ENCODE measurements at regions not wholly inside any gene's neighbourhood (a gene's known extent, or its start where the extent isn't known, plus 50 kb on each side); places are given as distances from the start of the nearest gene placed in this dataset.

DNA sequence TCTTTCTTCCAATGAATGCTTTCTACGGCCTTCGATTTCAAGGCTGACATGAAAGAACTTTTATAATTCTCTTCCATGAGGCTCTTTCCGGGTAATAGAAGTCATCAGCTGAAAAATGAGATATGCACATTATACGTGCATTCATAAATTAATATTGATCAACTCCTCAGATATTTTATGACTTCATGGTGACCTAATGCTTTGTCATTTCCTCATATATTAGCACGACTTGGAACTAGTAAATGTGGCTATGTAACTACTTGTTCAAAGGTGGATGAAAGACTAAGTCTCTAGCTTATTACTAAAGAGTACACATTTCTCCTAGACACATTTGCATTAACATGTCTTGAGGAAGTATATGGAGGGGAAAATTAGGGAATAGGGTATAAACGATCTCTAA lies 168.8 kb downstream of the HDGFL1 start:
- no peak for DNase-seq
- no peak overlapping the region for H3K4me3 ChIP-seq (replicated peaks in 1 of 3)
- 95 to 96% methylated on average over 6 of the region's 6 CpGs for WGBS, 2 donors
- no peaks in the 10 kb centered on the region for H3K27me3 ChIP-seq
- TF ChIP-seq POLR2A (IDR thresholded peaks at IDR 0.05): no peak
- H3K9me3 ChIP-seq: no peaks in the 10 kb centered on the region
- H3K36me3 ChIP-seq: no peaks in the 10 kb centered on the region
- no peaks in the 10 kb centered on the region for H3K4me1 ChIP-seq
- intact Hi-C loops (cut with DNase I): no loop called here
- no peak overlapping the region for H3K27ac ChIP-seq

GRCh38 chr6:22747571-22747970 lies 178.2 kb downstream of the HDGFL1 start:
- Histone ChIP-seq H3K27ac (no peak overlapping the region), H3K4me3 (replicated peaks in 1 of 3) (no peak overlapping the region), H3K4me1 (no peaks in the 10 kb centered on the region), H3K36me3 (no peaks in the 10 kb centered on the region), H3K27me3 (no peaks in the 10 kb centered on the region), H3K9me3 (no peaks in the 10 kb centered on the region)
- no peak for DNase-seq
- TF ChIP-seq POLR2A (IDR thresholded peaks at IDR 0.05): no peak
- TF ChIP-seq, protein P1, sequence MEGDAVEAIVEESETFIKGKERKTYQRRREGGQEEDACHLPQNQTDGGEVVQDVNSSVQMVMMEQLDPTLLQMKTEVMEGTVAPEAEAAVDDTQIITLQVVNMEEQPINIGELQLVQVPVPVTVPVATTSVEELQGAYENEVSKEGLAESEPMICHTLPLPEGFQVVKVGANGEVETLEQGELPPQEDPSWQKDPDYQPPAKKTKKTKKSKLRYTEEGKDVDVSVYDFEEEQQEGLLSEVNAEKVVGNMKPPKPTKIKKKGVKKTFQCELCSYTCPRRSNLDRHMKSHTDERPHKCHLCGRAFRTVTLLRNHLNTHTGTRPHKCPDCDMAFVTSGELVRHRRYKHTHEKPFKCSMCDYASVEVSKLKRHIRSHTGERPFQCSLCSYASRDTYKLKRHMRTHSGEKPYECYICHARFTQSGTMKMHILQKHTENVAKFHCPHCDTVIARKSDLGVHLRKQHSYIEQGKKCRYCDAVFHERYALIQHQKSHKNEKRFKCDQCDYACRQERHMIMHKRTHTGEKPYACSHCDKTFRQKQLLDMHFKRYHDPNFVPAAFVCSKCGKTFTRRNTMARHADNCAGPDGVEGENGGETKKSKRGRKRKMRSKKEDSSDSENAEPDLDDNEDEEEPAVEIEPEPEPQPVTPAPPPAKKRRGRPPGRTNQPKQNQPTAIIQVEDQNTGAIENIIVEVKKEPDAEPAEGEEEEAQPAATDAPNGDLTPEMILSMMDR (IDR thresholded peaks at IDR 0.05): no peak
- intact Hi-C loops (cut with DNase I): no loop called here
- WGBS, 2 donors: 97 to 98% methylated on average over 1 of the region's 1 CpG

DNA sequence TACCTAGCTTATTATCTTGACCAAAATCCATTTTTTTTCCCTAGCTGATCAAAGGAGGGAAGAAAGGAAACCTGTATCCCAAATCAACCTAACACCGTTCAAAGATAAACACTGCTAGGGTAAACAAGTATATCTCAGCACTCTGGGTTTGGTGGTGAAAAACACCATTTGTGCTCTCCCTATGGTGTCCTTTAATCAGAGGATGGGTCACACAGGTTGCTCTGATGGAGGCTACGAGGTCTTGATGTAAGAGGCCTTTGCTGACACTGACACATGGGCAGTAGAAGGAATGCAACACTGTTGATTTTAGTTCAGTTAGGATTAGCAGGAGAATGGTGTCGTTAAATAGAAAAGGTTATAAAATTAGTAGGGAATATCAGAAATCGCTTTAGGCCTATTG lies 179.3 kb downstream of the HDGFL1 start:
- Histone ChIP-seq H3K27me3 (no peaks in the 10 kb centered on the region), H3K9me3 (no peaks in the 10 kb centered on the region), H3K27ac (no peak overlapping the region), H3K4me3 (replicated peaks in 1 of 3) (no peak overlapping the region), H3K4me1 (no peaks in the 10 kb centered on the region), H3K36me3 (no peaks in the 10 kb centered on the region)
- no peak for DNase-seq
- TF ChIP-seq, protein P1 (IDR thresholded peaks at IDR 0.05): no peak
- no peak for TF ChIP-seq POLR2A (IDR thresholded peaks at IDR 0.05)
- WGBS, 2 donors: 77 to 88% methylated on average over 4 of the region's 4 CpGs
- intact Hi-C loops (cut with DNase I): no loop called here

- H3K27me3 ChIP-seq: no peaks in the 10 kb centered on the region
- H3K36me3 ChIP-seq: no peaks in the 10 kb centered on the region
- no peak for DNase-seq
- H3K9me3 ChIP-seq: no peaks in the 10 kb centered on the region
- no peaks in the 10 kb centered on the region for H3K4me1 ChIP-seq
- WGBS, 2 donors: 76 to 81% methylated on average over 3 of the region's 3 CpGs
- no peak overlapping the region for H3K27ac ChIP-seq
- TF ChIP-seq, protein P1 (IDR thresholded peaks at IDR 0.05): no peak
- TF ChIP-seq POLR2A (IDR thresholded peaks at IDR 0.05): no peak
- intact Hi-C loops (cut with DNase I): no loop called here
- no peak overlapping the region for H3K4me3 ChIP-seq (replicated peaks in 1 of 3)
These were observed 180.3 kb downstream of the HDGFL1 start for GRCh38 chr6:22749696-22750095.

GRCh38 chr6:22751223-22751622 lies 181.9 kb downstream of the HDGFL1 start:
- TF ChIP-seq POLR2A (IDR thresholded peaks at IDR 0.05): no peak
- TF ChIP-seq, protein P1 (IDR thresholded peaks at IDR 0.05): no peak
- DNase-seq: no peak
- H3K4me3 ChIP-seq (replicated peaks in 1 of 3): no peak overlapping the region
- H3K36me3 ChIP-seq: no peaks in the 10 kb centered on the region
- H3K27me3 ChIP-seq: no peaks in the 10 kb centered on the region
- H3K27ac ChIP-seq: no peak overlapping the region
- H3K4me1 ChIP-seq: peaks cover 0 to 2% of the 10 kb centered on the region in 2 donors
- intact Hi-C loops (cut with DNase I): no loop called here
- WGBS, 2 donors: 98 to 100% methylated on average over 2 of the region's 2 CpGs
- H3K9me3 ChIP-seq: no peaks in the 10 kb centered on the region

DNA sequence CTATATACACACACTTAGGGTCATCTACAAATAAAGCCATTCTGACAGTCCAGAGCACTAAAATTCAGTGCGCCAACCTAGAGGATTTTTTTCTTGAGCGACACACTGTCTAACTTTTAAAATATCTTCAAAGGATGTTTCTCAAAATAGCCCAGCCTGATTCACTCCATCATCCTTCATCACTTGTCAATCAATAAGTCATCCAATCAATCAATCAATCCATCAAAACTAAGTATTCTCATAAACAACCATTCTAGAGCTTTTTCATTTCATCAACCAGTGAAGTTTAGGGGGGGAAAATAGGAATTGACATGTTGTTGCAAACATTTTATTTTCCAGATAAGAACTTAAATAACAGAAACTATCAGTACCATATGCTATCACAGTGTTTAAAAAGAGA lies 183.2 kb downstream of the HDGFL1 start:
- no peak overlapping the region for H3K27ac ChIP-seq
- H3K27me3 ChIP-seq: no peaks in the 10 kb centered on the region
- no peaks in the 10 kb centered on the region for H3K9me3 ChIP-seq
- intact Hi-C loops (cut with DNase I): no loop called here
- WGBS, 2 donors: 94 to 97% methylated on average over 2 of the region's 2 CpGs
- H3K36me3 ChIP-seq: no peaks in the 10 kb centered on the region
- H3K4me3 ChIP-seq (replicated peaks in 1 of 3): no peak overlapping the region
- H3K4me1 ChIP-seq: peaks cover 0 to 10% of the 10 kb centered on the region in 2 donors
- DNase-seq: no peak
- TF ChIP-seq, protein P1 (IDR thresholded peaks at IDR 0.05): no peak
- TF ChIP-seq POLR2A (IDR thresholded peaks at IDR 0.05): no peak

Measured in thyroid gland (tissue), 4 donors.